ENCODE measurements at regions not wholly inside any gene's neighbourhood (a gene's known extent, or its start where the extent isn't known, plus 50 kb on each side); places are given as distances from the start of the nearest gene placed in this dataset.
"Not testable (repeated sequence)": the region's sequence is repeated elsewhere in the genome, so short reads cannot be mapped to it uniquely, and the experiment has no call there.

- ChIA-PET CTCF (no interaction called here), POLR2A (no interaction called here)
- TF ChIP-seq FOXK2 (IDR thresholded peaks at IDR 0.05) (no peak), NFRKB (IDR thresholded peaks at IDR 0.05) (no peak), BHLHE40 (IDR thresholded peaks at IDR 0.05; ENCODE audit: borderline replicate concordance) (no peak), CTBP1 (IDR thresholded peaks at IDR 0.05; ENCODE audit: borderline replicate concordance) (no peak), ELF4 (IDR thresholded peaks at IDR 0.05) (no peak)
- DNase-seq (ENCODE audit: extremely low spot score) = no peak
Measured at GRCh38 chr4:72786401-72786990, 217.5 kb upstream of the ADAMTS3 start.

- no peak for DNase-seq (ENCODE audit: extremely low spot score)
- POLR2A ChIA-PET = no interaction called here
- TF ChIP-seq NFRKB (IDR thresholded peaks at IDR 0.05) = no peak
- TF ChIP-seq ZNF384 (IDR thresholded peaks at IDR 0.05) = no peak
- no peak for TF ChIP-seq TARDBP (IDR thresholded peaks at IDR 0.05)
- no peak for TF ChIP-seq PKNOX1 (IDR thresholded peaks at IDR 0.05)
- TF ChIP-seq ELF4 (IDR thresholded peaks at IDR 0.05) = no peak
- TF ChIP-seq HDGF (IDR thresholded peaks at IDR 0.05; ENCODE audit: borderline replicate concordance) = no peak
- TF ChIP-seq FOXA1 (IDR thresholded peaks at IDR 0.05) = no peak
- CTCF ChIA-PET = no interaction called here
Measured at GRCh38 chr4:72779241-72779640, 210.2 kb upstream of the ADAMTS3 start.

- POLR2A ChIA-PET = no interaction called here
- no peak for DNase-seq (ENCODE audit: extremely low spot score)
- TF ChIP-seq HDGF (IDR thresholded peaks at IDR 0.05; ENCODE audit: borderline replicate concordance) (no peak), FOXM1 (IDR thresholded peaks at IDR 0.05; ENCODE audit: borderline replicate concordance) (no peak), LEF1 (IDR thresholded peaks at IDR 0.05; ENCODE audit: borderline replicate concordance) (no peak), FOXA1 (IDR thresholded peaks at IDR 0.05) (no peak), SP1 (IDR thresholded peaks at IDR 0.05) (no peak), ELF4 (IDR thresholded peaks at IDR 0.05) (no peak), BHLHE40 (IDR thresholded peaks at IDR 0.05; ENCODE audit: borderline replicate concordance) (no peak), FOXK2 (IDR thresholded peaks at IDR 0.05) (no peak), TARDBP (IDR thresholded peaks at IDR 0.05) (no peak), ZNF384 (IDR thresholded peaks at IDR 0.05) (no peak), ARNT (IDR thresholded peaks at IDR 0.05) (no peak), PKNOX1 (IDR thresholded peaks at IDR 0.05) (no peak)
- CTCF ChIA-PET = no interaction called here
Measured at GRCh38 chr4:72777436-72777835, 208.4 kb upstream of the ADAMTS3 start.

GRCh38 chr4:72770708-72771107 lies 201.7 kb upstream of the ADAMTS3 start:
- ChIA-PET POLR2A (no interaction called here), CTCF (no interaction called here)
- DNase-seq (ENCODE audit: extremely low spot score) = no peak
- TF ChIP-seq TARDBP (IDR thresholded peaks at IDR 0.05) (no peak), ARNT (IDR thresholded peaks at IDR 0.05) (no peak), FOXA1 (IDR thresholded peaks at IDR 0.05) (no peak), NFRKB (IDR thresholded peaks at IDR 0.05) (no peak), HDGF (IDR thresholded peaks at IDR 0.05; ENCODE audit: borderline replicate concordance) (no peak), LEF1 (IDR thresholded peaks at IDR 0.05; ENCODE audit: borderline replicate concordance) (no peak), BHLHE40 (IDR thresholded peaks at IDR 0.05; ENCODE audit: borderline replicate concordance) (no peak), SP1 (IDR thresholded peaks at IDR 0.05) (no peak), ELF4 (IDR thresholded peaks at IDR 0.05) (no peak), L3MBTL2 (conservative IDR thresholded peaks at IDR 0.05) (no peak), CTBP1 (IDR thresholded peaks at IDR 0.05; ENCODE audit: borderline replicate concordance) (no peak), SUZ12 (IDR thresholded peaks at IDR 0.05) (no peak), FOXM1 (IDR thresholded peaks at IDR 0.05; ENCODE audit: borderline replicate concordance) (no peak), FOXK2 (IDR thresholded peaks at IDR 0.05) (no peak), PKNOX1 (IDR thresholded peaks at IDR 0.05) (no peak)

GRCh38 chr4:72768364-72768763 lies 199.3 kb upstream of the ADAMTS3 start:
- CTCF ChIA-PET = interaction anchor here (0.6 kb wide), 1 partner anchor 267 kb away, joined by 3 read pairs; no protein-coding TSS in a partner anchor
- no peak for DNase-seq (ENCODE audit: extremely low spot score)
- POLR2A ChIA-PET = interaction anchor here (0.6 kb wide), 1 partner anchor 504 kb away, joined by 4 read pairs; no protein-coding TSS in a partner anchor
- no peak for TF ChIP-seq ELF4 (IDR thresholded peaks at IDR 0.05)
- TF ChIP-seq ZNF384 (IDR thresholded peaks at IDR 0.05) = no peak
- no peak for TF ChIP-seq SP1 (IDR thresholded peaks at IDR 0.05)
- TF ChIP-seq LEF1 (IDR thresholded peaks at IDR 0.05; ENCODE audit: borderline replicate concordance) = no peak
- TF ChIP-seq FOXK2 (IDR thresholded peaks at IDR 0.05) = no peak
- no peak for TF ChIP-seq BHLHE40 (IDR thresholded peaks at IDR 0.05; ENCODE audit: borderline replicate concordance)
- no peak for TF ChIP-seq SUZ12 (IDR thresholded peaks at IDR 0.05)

- TF ChIP-seq L3MBTL2 (conservative IDR thresholded peaks at IDR 0.05) (no peak), PKNOX1 (IDR thresholded peaks at IDR 0.05) (no peak), FOXA1 (IDR thresholded peaks at IDR 0.05) (no peak), FOXM1 (IDR thresholded peaks at IDR 0.05; ENCODE audit: borderline replicate concordance) (no peak), LEF1 (IDR thresholded peaks at IDR 0.05; ENCODE audit: borderline replicate concordance) (no peak), BHLHE40 (IDR thresholded peaks at IDR 0.05; ENCODE audit: borderline replicate concordance) (no peak), SUZ12 (IDR thresholded peaks at IDR 0.05) (no peak), ARNT (IDR thresholded peaks at IDR 0.05) (no peak), TARDBP (IDR thresholded peaks at IDR 0.05) (no peak), NFRKB (IDR thresholded peaks at IDR 0.05) (no peak)
- CTCF ChIA-PET = no interaction called here
- no peak for DNase-seq (ENCODE audit: extremely low spot score)
- POLR2A ChIA-PET = no interaction called here
Measured at GRCh38 chr4:72767618-72768302, 198.7 kb upstream of the ADAMTS3 start.

GRCh38 chr4:72765788-72766187 lies 196.8 kb upstream of the ADAMTS3 start:
- CTCF ChIA-PET, POLR2A ChIA-PET: not testable (repeated sequence)

More at GRCh38 chr4:72765788-72766187, 196.8 kb upstream of the ADAMTS3 start:
- not testable (repeated sequence) for DNase-seq (ENCODE audit: extremely low spot score)
